Activated CD4-positive, alpha-beta T cell treated with anti-CD3 and anti-CD28 coated beads, Interleukin-2, Interleukin-4, amounts not matched to agents 100 ng/mL and 50 ng/mL, durations not matched to agents 16 hours and 8 hours (primary cell): ENCODE measurements at regions not wholly inside any gene's neighbourhood (a gene's known extent, or its start where the extent isn't known, plus 50 kb on each side); places are given as distances from the start of the nearest gene placed in this dataset.
"Not testable (repeated sequence)": the region's sequence is repeated elsewhere in the genome, so short reads cannot be mapped to it uniquely, and the experiment has no call there.

Source experiments
- DNase-seq: peaks from one replicate; pipeline ENCODE4 v3.0.0-alpha.2; 2020; ENCODE audit warnings: low spot score

- DNase-seq: not testable (repeated sequence)
Measured at GRCh38 chr9:85880507-85880906, 60.4 kb upstream of the NAA35 start.

- no peak for DNase-seq
Measured at GRCh38 chr9:85884256-85884655, 56.7 kb upstream of the NAA35 start.

- DNase-seq: no peak
Measured at GRCh38 chr9:85890962-85891361, 50.0 kb upstream of the NAA35 start.
